Upper lobe of left lung (tissue), 4 donors: ENCODE measurements at regions not wholly inside any gene's neighbourhood (a gene's known extent, or its start where the extent isn't known, plus 50 kb on each side); places are given as distances from the start of the nearest gene placed in this dataset.
"Not testable (repeated sequence)": the region's sequence is repeated elsewhere in the genome, so short reads cannot be mapped to it uniquely, and the experiment has no call there.

ENCODE experiments used
- CTCF ChIP-seq, 6 experiments: fragments of 450-650 bp in 4 of 6; fragments of 200-600 bp in 2 of 6; sonication (generic) in 2 of 6; IDR thresholded peaks; one replicate each; pipeline ENCODE4 v1.5.1; 2016 to 2019; ENCODE audit warnings: antibody characterized with exemption in 6 of 6
- POLR2AphosphoS5 ChIP-seq, 2 donors: sonication (generic); formaldehyde crosslinking; IDR thresholded peaks; one replicate each; pipeline ENCODE4 v1.5.1; 2017; ENCODE audit warnings: antibody characterized with exemption in 2 of 2

GRCh38 chr15:22158243-22158642, 77.9 kb downstream of the OR4M2 start:
- TF ChIP-seq CTCF, POLR2AphosphoS5 (IDR thresholded peaks at IDR 0.05): not testable (repeated sequence)
